ENCODE measurements at regions not wholly inside any gene's neighbourhood (a gene's known extent, or its start where the extent isn't known, plus 50 kb on each side); places are given as distances from the start of the nearest gene placed in this dataset.
A peak's percentile ranks its signal among the peaks of the same experiment; 100 is the strongest.

DNA sequence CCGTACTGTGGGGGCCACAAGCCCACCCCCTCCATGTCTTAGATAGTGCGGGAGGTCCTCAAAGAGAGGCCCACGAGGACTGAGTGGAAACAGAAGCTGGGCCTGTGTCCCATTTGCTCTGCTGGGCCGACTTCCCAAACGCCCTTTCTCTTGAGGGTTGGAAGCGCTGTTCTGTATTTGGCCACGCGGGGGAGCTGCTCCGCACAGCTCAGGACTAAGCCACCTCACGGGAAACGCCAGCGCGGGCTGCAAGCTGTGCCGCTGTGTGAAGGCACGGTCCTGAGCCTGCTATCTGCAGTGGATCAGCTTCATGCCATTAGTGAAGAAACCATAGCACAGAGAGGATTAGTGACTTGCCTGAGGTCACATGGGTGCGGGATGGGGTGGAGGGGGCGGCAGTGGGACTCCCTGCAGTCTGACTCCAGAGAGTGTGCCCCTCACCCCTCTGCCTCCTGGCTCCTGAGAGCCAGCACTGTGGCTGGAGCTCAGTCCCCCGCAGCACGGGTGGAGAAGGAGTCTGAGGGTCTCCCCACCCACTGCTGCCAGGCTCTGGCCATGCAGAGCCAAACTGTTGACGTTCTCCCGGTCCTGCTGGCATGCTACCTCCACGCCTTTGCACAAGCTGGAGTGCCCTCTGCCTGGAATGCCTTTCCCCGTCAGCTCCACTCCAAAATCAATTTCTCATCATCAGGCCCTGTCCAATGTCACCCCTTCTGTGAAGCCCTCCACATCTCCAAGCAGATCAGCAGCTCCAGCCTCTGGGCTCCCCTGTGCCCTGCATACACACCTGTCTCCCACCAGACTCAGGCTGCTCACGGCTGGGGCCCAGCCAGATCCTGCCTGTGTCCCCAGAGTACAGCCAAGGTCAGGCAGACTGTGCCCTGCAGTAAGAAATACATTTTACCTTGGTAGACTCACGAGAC is 51.5 kb upstream of the LRRC32 start (continued):
- TF ChIP-seq, protein P1, sequence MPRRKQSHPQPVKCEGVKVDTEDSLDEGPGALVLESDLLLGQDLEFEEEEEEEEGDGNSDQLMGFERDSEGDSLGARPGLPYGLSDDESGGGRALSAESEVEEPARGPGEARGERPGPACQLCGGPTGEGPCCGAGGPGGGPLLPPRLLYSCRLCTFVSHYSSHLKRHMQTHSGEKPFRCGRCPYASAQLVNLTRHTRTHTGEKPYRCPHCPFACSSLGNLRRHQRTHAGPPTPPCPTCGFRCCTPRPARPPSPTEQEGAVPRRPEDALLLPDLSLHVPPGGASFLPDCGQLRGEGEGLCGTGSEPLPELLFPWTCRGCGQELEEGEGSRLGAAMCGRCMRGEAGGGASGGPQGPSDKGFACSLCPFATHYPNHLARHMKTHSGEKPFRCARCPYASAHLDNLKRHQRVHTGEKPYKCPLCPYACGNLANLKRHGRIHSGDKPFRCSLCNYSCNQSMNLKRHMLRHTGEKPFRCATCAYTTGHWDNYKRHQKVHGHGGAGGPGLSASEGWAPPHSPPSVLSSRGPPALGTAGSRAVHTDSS (tag by site-specific recombination; IDR thresholded peaks at IDR 0.05), result no peak
- TF ChIP-seq PBX3 (CRISPR knock-in tag; IDR thresholded peaks at IDR 0.05) (no peak), GLI2 (tag by site-specific recombination; IDR thresholded peaks at IDR 0.05; ENCODE audit: borderline replicate concordance, low read depth) (no peak), ZNF596 (tag by site-specific recombination; IDR thresholded peaks at IDR 0.05) (no peak), ZNF529 (tag by site-specific recombination; IDR thresholded peaks at IDR 0.05; ENCODE audit: insufficient replicate concordance) (no peak), ZNF621 (tag by site-specific recombination; IDR thresholded peaks at IDR 0.05) (no peak), ZNF830 (tag by site-specific recombination; IDR thresholded peaks at IDR 0.05; ENCODE audit: low read depth) (no peak), ZSCAN30 (tag by site-specific recombination; IDR thresholded peaks at IDR 0.05) (no peak), ZNF350 (tag by site-specific recombination; IDR thresholded peaks at IDR 0.05) (no peak), ZNF501 (tag by site-specific recombination; IDR thresholded peaks at IDR 0.05) (no peak), IKZF3 (tag by site-specific recombination; IDR thresholded peaks at IDR 0.05) (no peak), ZNF692 (tag by site-specific recombination; IDR thresholded peaks at IDR 0.05) (no peak), PRDM1 (tag by site-specific recombination; IDR thresholded peaks at IDR 0.05) (no peak), GLIS2 (tag by site-specific recombination; IDR thresholded peaks at IDR 0.05) (no peak), ZNF76 (tag by site-specific recombination; IDR thresholded peaks at IDR 0.05; ENCODE audit: borderline replicate concordance, low read depth) (no peak), ZFHX2 (tag by site-specific recombination; conservative IDR thresholded peaks at IDR 0.05) (peak; percentile 18; the same call in 1 of the 2 replicates), KLF7 (tag by site-specific recombination; IDR thresholded peaks at IDR 0.05; ENCODE audit: borderline replicate concordance) (no peak), ZNF292 (tag by site-specific recombination; IDR thresholded peaks at IDR 0.05; ENCODE audit: borderline replicate concordance, low read depth) (no peak), ZNF521 (tag by site-specific recombination; IDR thresholded peaks at IDR 0.05) (no peak), INSM2 (tag by site-specific recombination; IDR thresholded peaks at IDR 0.05) (no peak), ZNF169 (tag by site-specific recombination; IDR thresholded peaks at IDR 0.05) (no peak), ZNF211 (tag by site-specific recombination; IDR thresholded peaks at IDR 0.05; ENCODE audit: low read depth) (no peak)
- TF ChIP-seq, protein P2, sequence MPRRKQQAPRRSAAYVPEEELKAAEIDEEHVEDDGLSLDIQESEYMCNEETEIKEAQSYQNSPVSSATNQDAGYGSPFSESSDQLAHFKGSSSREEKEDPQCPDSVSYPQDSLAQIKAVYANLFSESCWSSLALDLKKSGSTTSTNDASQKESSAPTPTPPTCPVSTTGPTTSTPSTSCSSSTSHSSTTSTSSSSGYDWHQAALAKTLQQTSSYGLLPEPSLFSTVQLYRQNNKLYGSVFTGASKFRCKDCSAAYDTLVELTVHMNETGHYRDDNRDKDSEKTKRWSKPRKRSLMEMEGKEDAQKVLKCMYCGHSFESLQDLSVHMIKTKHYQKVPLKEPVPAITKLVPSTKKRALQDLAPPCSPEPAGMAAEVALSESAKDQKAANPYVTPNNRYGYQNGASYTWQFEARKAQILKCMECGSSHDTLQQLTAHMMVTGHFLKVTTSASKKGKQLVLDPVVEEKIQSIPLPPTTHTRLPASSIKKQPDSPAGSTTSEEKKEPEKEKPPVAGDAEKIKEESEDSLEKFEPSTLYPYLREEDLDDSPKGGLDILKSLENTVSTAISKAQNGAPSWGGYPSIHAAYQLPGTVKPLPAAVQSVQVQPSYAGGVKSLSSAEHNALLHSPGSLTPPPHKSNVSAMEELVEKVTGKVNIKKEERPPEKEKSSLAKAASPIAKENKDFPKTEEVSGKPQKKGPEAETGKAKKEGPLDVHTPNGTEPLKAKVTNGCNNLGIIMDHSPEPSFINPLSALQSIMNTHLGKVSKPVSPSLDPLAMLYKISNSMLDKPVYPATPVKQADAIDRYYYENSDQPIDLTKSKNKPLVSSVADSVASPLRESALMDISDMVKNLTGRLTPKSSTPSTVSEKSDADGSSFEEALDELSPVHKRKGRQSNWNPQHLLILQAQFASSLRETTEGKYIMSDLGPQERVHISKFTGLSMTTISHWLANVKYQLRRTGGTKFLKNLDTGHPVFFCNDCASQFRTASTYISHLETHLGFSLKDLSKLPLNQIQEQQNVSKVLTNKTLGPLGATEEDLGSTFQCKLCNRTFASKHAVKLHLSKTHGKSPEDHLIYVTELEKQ (tag by site-specific recombination; IDR thresholded peaks at IDR 0.05; ENCODE audit: borderline replicate concordance), result no peak
- TF ChIP-seq, protein P3, sequence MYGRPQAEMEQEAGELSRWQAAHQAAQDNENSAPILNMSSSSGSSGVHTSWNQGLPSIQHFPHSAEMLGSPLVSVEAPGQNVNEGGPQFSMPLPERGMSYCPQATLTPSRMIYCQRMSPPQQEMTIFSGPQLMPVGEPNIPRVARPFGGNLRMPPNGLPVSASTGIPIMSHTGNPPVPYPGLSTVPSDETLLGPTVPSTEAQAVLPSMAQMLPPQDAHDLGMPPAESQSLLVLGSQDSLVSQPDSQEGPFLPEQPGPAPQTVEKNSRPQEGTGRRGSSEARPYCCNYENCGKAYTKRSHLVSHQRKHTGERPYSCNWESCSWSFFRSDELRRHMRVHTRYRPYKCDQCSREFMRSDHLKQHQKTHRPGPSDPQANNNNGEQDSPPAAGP (tag by site-specific recombination; IDR thresholded peaks at IDR 0.05), result no peak
- TF ChIP-seq, protein P4, sequence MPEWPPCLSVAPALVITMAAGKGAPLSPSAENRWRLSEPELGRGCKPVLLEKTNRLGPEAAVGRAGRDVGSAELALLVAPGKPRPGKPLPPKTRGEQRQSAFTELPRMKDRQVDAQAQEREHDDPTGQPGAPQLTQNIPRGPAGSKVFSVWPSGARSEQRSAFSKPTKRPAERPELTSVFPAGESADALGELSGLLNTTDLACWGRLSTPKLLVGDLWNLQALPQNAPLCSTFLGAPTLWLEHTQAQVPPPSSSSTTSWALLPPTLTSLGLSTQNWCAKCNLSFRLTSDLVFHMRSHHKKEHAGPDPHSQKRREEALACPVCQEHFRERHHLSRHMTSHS (tag by site-specific recombination; IDR thresholded peaks at IDR 0.05), result no peak

Data from HEK293 (cell line).